Neural cell (in vitro differentiated cells): ENCODE measurements at regions not wholly inside any gene's neighbourhood (a gene's known extent, or its start where the extent isn't known, plus 50 kb on each side); places are given as distances from the start of the nearest gene placed in this dataset.

Experiments used
- H2AFZ ChIP-seq: fragments of 200-600, 300-800 bp; sonication (generic), shearing (Covaris generic); 2 replicates; pipeline ENCODE4 v1.6.0; 2014; ENCODE audit warnings: low read depth, mild to moderate bottlenecking, antibody characterized with exemption, low read length, moderate library complexity
- H3F3A ChIP-seq: fragments of 200-600 bp; shearing (Covaris generic); 2 replicates; pipeline ENCODE4 v1.6.1; 2016; ENCODE audit warnings: mild to moderate bottlenecking, moderate library complexity, mixed read lengths, antibody characterized with exemption, low read length; ENCODE audit not compliant: insufficient read depth, poor library complexity, severe bottlenecking
- H3K27ac ChIP-seq: fragments of 200-600, 300-800 bp; sonication (generic), shearing (Covaris generic); 2 replicates; pipeline ENCODE4 v1.5.1; 2014; ENCODE audit warnings: mild to moderate bottlenecking, low read length, moderate library complexity
- H3K27me3 ChIP-seq: fragments of 300-800, 200-600 bp; sonication (generic), shearing (Covaris generic); 2 replicates; pipeline ENCODE4 v1.6.0; 2014; ENCODE audit warnings: mild to moderate bottlenecking, low read depth, low read length, moderate library complexity; ENCODE audit not compliant: insufficient read depth
- H3K36me3 ChIP-seq: fragments of 300-800, 200-600 bp; sonication (generic), shearing (Covaris generic); 2 replicates; pipeline ENCODE4 v1.5.1; 2014; ENCODE audit warnings: mild to moderate bottlenecking, antibody characterized with exemption, low read length, moderate library complexity; ENCODE audit not compliant: insufficient read depth
- H3K4me2 ChIP-seq: fragments of 300-800, 200-600 bp; sonication (generic), shearing (Covaris generic); 2 replicates; pipeline ENCODE4 v1.6.0; 2014; ENCODE audit warnings: mild to moderate bottlenecking, low read length
- H3K4me3 ChIP-seq: fragments of 300-800, 200-600 bp; sonication (generic), shearing (Covaris generic); 2 replicates; pipeline ENCODE4 v1.5.1; 2014; ENCODE audit warnings: mild to moderate bottlenecking, low read length, moderate library complexity
- H3K79me2 ChIP-seq: fragments of 200-600 bp; shearing (Covaris generic); replicated peaks from 2 replicates; pipeline ENCODE4 v1.6.0; 2014; ENCODE audit warnings: mild to moderate bottlenecking, low read length, moderate library complexity; ENCODE audit not compliant: insufficient read depth
- H3K9ac ChIP-seq: fragments of 300-800, 200-600 bp; sonication (generic), shearing (Covaris generic); 2 replicates; pipeline ENCODE4 v1.6.1; 2016; ENCODE audit warnings: mild to moderate bottlenecking, low read length, mixed read lengths
- H3K9me2 ChIP-seq: fragments of 200-600 bp; shearing (Covaris generic); 2 replicates; pipeline ENCODE4 v1.6.1; 2016; ENCODE audit warnings: mild to moderate bottlenecking, low read length, mixed read lengths; ENCODE audit not compliant: insufficient read depth
- H3K9me3 ChIP-seq: fragments of 200-600, 300-800 bp; sonication (generic), shearing (Covaris generic); 2 replicates; pipeline ENCODE4 v1.6.1; 2016; ENCODE audit warnings: mild to moderate bottlenecking, mixed run types, low read length, moderate library complexity, mixed read lengths
- H4K20me1 ChIP-seq: fragments of 200-600 bp; shearing (Covaris generic); 2 replicates; pipeline ENCODE4 v1.6.1; 2016; ENCODE audit warnings: mild to moderate bottlenecking, mixed run types; ENCODE audit not compliant: insufficient read depth
- EP300 ChIP-seq: fragments of 450-650 bp; conservative IDR thresholded peaks from 2 replicates; pipeline ENCODE4 v1.6.1; 2014; ENCODE audit warnings: antibody characterized with exemption, mild to moderate bottlenecking, moderate library complexity; ENCODE audit not compliant: poor library complexity, severe bottlenecking
- EZH2 ChIP-seq: fragments of 200-600, 300-800 bp; shearing (Covaris generic), sonication (generic); IDR thresholded peaks from 2 replicates; pipeline ENCODE4 v1.6.1; 2014; ENCODE audit warnings: antibody characterized with exemption, low read length, borderline replicate concordance, mild to moderate bottlenecking; ENCODE audit not compliant: insufficient read depth, poor library complexity, severe bottlenecking
- MXI1 ChIP-seq: fragments of 450-650 bp; conservative IDR thresholded peaks from 2 replicates; pipeline ENCODE4 v1.6.1; 2014; ENCODE audit warnings: antibody characterized with exemption, mild to moderate bottlenecking; ENCODE audit not compliant: poor library complexity, severe bottlenecking
- POLR2AphosphoS5 ChIP-seq: IDR thresholded peaks from 2 replicates; pipeline ENCODE4 v1.6.1; 2012
- RAD21 ChIP-seq: fragments of 450-650 bp; conservative IDR thresholded peaks from 2 replicates; pipeline ENCODE4 v1.6.1; 2014; ENCODE audit warnings: antibody characterized with exemption, mild to moderate bottlenecking, moderate library complexity
- REST ChIP-seq: IDR thresholded peaks from 2 replicates; pipeline ENCODE4 v1.6.1; 2012; ENCODE audit warnings: borderline replicate concordance
- SMC3 ChIP-seq: fragments of 450-650 bp; conservative IDR thresholded peaks from 2 replicates; pipeline ENCODE4 v1.6.1; 2014; ENCODE audit warnings: antibody characterized with exemption, mild to moderate bottlenecking, moderate library complexity; ENCODE audit not compliant: poor library complexity
- TAF1 ChIP-seq: IDR thresholded peaks from 2 replicates; pipeline ENCODE4 v1.6.1; 2012; ENCODE audit warnings: low read depth
- TF ChIP-seq, protein P1 (sequence below): fragments of 450-650 bp; IDR thresholded peaks from 2 replicates; pipeline ENCODE4 v1.5.1; 2014; ENCODE audit warnings: antibody characterized with exemption, mild to moderate bottlenecking, moderate library complexity; ENCODE audit not compliant: poor library complexity, severe bottlenecking

DNA sequence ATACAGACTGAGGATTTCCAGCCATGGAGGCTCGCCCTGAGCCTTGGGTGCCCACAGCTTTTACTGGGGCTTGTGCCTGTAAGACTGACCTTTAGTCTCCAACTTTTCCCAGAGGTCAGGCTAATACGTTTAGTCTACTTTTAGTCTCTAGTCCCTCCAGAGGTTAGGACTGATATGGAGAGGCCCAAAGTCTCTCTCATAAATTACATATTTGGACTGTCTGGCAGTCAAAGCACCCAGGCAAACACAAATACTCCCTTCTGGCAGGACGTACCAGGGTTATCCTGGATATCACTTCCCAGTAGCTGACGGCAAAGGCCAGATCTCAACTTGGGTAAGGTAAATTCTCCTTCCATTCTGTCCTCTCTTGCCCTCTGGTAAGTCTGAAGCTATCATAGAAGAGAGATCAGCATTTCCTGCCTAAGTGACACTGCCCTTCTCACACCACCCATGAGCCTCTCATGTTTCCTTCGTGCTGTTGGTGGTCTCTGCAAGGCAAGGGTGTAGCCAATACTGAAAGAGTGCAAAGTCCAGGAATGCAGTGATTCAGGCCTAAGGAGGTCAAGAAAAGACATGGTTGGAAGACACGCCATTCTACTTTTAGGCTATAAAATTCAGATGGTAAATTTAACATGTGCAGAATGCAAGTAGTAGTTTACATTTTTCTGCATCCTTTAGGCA lies 69.3 kb upstream of the NEDD4L start:
- no peak overlapping the region for H3K4me3 ChIP-seq
- H3K9me2 ChIP-seq = no peaks in the 10 kb centered on the region
- no peak overlapping the region for H2AFZ ChIP-seq
- no peaks in the 10 kb centered on the region for H3K27me3 ChIP-seq
- no peak for TF ChIP-seq MXI1
- no peak for TF ChIP-seq REST
- TF ChIP-seq EZH2 = no peak
- TF ChIP-seq, protein P1, sequence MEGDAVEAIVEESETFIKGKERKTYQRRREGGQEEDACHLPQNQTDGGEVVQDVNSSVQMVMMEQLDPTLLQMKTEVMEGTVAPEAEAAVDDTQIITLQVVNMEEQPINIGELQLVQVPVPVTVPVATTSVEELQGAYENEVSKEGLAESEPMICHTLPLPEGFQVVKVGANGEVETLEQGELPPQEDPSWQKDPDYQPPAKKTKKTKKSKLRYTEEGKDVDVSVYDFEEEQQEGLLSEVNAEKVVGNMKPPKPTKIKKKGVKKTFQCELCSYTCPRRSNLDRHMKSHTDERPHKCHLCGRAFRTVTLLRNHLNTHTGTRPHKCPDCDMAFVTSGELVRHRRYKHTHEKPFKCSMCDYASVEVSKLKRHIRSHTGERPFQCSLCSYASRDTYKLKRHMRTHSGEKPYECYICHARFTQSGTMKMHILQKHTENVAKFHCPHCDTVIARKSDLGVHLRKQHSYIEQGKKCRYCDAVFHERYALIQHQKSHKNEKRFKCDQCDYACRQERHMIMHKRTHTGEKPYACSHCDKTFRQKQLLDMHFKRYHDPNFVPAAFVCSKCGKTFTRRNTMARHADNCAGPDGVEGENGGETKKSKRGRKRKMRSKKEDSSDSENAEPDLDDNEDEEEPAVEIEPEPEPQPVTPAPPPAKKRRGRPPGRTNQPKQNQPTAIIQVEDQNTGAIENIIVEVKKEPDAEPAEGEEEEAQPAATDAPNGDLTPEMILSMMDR = no peak
- TF ChIP-seq SMC3 = no peak
- TF ChIP-seq RAD21 = no peak
- no peak for TF ChIP-seq EP300
- TF ChIP-seq POLR2AphosphoS5 = no peak
- no peak for TF ChIP-seq TAF1
- no peak overlapping the region for H3K27ac ChIP-seq
- H3K36me3 ChIP-seq = no peaks in the 10 kb centered on the region
- no peaks in the 10 kb centered on the region for H3K9me3 ChIP-seq
- H4K20me1 ChIP-seq = no peaks in the 10 kb centered on the region
- H3K9ac ChIP-seq = no peak overlapping the region
- no peak overlapping the region for H3K4me2 ChIP-seq
- H3F3A ChIP-seq = no peaks in the 10 kb centered on the region
- no peaks in the 10 kb centered on the region for H3K79me2 ChIP-seq

DNA sequence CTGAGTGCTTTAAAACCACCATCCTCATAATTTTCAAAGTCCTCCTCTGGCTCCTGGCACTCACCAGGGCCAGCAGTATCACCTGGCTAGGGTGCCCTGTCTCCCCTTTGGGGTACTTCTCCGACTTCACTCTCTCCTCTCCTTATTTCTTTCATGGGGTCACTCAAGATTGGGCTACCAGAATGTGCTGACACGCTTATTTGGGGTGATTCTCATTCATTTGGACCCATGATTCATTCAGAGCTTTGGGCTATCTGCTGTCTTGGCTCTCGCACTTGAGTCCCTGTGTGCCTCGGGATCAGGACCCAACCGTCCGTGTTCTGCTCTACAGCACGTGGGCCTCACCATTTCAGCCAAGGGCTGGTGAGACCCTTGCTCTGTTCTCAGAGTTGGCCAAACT lies 70.1 kb upstream of the NEDD4L start:
- Histone ChIP-seq H3K9ac (no peak overlapping the region), H3F3A (no peaks in the 10 kb centered on the region), H4K20me1 (no peaks in the 10 kb centered on the region), H3K9me2 (no peaks in the 10 kb centered on the region), H3K36me3 (no peaks in the 10 kb centered on the region), H3K27ac (no peak overlapping the region), H3K4me2 (no peak overlapping the region), H3K79me2 (no peaks in the 10 kb centered on the region), H2AFZ (no peak overlapping the region), H3K4me3 (no peak overlapping the region), H3K27me3 (no peaks in the 10 kb centered on the region), H3K9me3 (no peaks in the 10 kb centered on the region)
- TF ChIP-seq POLR2AphosphoS5 = no peak
- TF ChIP-seq EP300 = no peak
- TF ChIP-seq, protein P1 = no peak
- TF ChIP-seq MXI1 = no peak
- TF ChIP-seq SMC3 = no peak
- no peak for TF ChIP-seq EZH2
- no peak for TF ChIP-seq TAF1
- no peak for TF ChIP-seq REST
- TF ChIP-seq RAD21 = no peak
